HG02943 (cell line): ENCODE measurements at regions not wholly inside any gene's neighbourhood (a gene's known extent, or its start where the extent isn't known, plus 50 kb on each side); places are given as distances from the start of the nearest gene placed in this dataset.
"Not testable (repeated sequence)": the region's sequence is repeated elsewhere in the genome, so short reads cannot be mapped to it uniquely, and the experiment has no call there.

Experiments
- ATAC-seq: cut with Tn5 transposase; IDR thresholded peaks from one replicate; pipeline ENCODE4 v1.9.1; 2021; ENCODE audit warnings: mild to moderate bottlenecking, low read depth, moderate library complexity; ENCODE audit not compliant: unreplicated experiment

GRCh38 chr6:81630719-81631118, 121.8 kb downstream of the TENT5A start:
- no peak for ATAC-seq

DNA sequence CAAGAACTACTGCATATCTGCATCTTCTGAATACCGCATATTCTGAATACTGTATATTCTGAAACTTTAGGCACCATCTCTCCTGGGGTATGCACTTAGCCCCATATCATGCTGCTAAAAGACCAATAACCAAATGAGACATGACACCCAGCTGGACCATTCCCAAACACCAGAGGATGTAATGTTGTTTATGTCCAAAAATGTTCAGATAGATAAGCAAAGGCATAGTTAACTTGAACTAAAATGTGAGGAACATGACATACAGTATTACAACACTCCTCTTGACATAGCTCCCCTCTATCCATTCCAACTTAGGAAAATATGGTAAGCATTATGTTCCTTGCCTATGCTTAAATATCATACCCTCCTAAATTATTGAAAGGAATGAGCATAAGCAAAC, 127.3 kb downstream of the TENT5A start:
- no peak for ATAC-seq

DNA sequence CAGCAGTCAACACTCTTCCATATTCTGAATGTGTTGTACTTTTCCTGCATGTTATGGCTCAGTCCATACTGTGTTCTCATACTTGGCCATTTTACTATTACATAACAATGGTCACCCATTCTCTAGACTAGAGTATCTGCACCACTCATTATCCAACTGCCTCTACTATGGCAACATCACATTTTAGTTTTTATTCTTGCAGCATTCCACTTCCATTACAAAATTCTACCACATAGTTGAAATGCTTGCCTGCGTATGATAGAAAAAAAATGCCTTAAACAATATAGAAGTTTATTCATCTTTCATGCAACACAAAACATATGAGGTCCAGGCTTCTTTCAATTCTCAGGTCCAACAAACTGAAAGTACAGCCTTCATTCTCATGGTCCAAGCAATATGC, 128.0 kb downstream of the TENT5A start:
- no peak for ATAC-seq

DNA sequence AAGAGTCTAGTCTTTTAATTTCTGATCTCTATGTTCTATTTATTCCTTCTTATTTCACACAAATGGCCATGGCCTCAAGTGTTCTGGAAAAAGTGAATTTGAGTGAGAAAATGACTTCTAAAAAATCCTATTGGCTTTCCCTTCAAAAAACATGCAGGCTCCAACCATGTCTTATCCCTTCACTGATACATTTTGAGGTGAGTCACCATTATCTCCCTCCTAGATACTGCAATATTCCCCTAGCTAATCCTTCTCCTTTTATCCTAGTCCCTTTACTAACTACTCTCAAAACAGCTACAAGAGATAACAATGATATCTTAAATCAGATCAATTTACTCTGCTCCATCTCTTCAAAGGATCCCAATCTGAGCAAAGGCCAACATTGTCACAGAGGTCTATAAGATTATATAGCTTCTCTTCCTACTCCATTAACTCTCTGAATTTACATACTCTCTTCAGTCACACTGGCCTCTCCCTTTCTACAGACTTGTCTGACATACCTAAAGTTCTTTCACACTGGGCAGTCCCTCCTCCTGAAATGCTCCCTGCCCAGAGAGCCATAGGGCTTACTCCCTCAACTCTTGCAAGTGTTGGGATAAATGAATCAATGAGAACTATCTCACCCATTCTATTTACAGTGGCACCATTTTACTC, 129.2 kb downstream of the TENT5A start:
- ATAC-seq: no peak

DNA sequence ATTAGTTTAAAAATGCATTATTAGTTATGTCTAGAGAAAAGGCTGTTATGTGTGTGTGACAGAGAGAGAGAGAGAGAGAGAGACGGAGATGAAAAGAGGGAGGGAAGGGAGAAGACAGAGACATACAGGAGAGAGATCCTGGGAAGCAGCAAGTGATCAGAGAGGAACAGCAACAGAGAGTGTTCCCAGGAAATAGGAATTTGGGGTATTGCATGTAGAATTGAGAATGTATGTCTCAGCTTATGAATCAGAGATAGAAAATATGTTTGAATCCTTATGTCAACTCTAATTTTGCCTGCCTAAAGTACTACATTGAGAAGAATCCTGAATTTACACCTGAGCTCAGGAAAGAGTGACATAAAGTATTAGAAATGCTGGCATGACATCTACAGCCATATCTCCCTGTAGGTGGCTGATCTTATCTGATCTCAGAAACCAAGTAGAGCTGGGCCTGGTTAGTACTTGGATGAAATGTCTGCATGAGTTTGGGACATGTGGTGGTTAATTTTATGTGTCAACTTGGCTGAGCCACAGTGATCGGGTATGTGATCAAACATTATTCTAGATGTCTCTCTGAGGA, 130.6 kb downstream of the TENT5A start:
- no peak for ATAC-seq

DNA sequence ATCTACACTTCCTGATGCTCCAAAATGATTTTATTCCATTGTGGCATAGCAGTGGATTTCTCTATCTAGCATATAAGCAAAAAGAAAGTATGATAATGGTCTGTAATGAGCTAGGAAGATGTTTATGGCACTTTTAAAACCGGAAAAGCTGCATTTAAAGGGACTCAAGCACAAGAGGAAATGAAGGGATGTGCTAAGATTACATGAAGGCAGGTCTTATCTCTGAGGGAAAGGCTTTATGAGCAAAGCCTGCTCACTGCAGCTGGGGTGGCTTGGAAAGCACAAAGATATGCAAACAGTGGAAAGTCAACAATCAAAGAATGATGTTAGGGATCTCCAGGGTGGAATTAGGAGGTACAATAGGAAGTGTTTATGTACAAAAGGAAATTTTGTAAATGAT, 138.2 kb downstream of the TENT5A start:
- ATAC-seq: no peak

- ATAC-seq: no peak
Observed at GRCh38 chr6:81613606-81614005, 138.9 kb downstream of the TENT5A start.

DNA sequence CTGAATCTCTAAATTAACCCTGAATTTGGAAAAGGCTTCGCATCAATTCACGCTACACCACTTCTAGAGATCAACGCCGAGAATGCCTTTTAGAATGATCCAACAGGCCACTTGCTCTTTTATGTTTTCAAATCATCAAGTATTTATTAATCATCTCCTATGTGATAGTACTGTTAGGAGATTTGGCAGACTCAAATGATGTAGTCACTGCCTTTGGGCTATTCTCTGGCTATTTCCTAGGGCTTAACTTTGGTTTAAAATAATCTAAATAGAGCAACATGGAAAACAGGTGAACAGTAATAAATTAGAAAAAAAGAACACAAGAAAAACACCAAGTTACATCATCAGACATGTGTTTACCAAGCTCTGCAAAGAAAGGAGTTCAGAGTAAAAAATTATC, 140.3 kb downstream of the TENT5A start:
- ATAC-seq: no peak

GRCh38 chr6:81609736-81610135, 142.7 kb downstream of the TENT5A start:
- ATAC-seq: no peak

DNA sequence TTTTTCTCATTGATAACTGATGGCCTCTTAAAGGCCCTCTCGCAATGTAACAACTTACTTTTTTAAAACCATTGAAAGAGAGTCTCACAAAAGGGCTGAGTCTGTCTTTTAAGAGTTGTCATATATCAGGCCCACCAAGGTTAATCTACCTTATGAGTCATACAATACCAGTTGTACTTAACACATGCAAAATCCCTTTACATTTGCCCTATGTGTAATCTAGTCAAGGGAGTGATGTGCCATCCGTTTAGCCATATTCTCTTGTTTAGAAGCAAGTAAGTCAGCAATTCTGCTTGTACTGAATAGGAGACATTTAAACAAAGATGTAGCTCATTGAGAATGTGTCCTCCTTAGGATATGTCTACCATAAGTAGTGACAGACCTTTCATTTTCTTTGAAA, 143.7 kb downstream of the TENT5A start:
- ATAC-seq: no peak

- ATAC-seq: no peak
Observed at GRCh38 chr6:81606965-81607381, 145.5 kb downstream of the TENT5A start.

- no peak for ATAC-seq
Observed at GRCh38 chr6:81605526-81605925, 147.0 kb downstream of the TENT5A start.

DNA sequence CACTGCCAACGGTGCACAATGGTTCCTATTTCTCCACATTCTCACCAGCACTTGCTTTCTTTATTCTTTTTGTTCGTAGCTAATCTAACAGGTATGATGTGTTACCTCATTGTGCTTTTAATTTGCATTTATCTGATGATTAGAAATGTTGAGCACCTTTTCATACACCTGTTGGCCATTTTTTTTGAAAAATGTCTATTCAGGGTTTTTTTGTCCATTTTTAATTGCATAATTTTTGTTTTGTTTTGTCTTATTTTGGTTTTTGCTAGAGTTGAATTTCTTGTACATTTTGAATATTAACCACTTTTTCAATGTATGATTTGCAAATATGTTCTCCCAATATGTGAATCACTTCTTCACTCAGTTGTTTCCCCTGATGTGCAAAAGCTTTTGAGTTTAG, 150.6 kb downstream of the TENT5A start:
- no peak for ATAC-seq

DNA sequence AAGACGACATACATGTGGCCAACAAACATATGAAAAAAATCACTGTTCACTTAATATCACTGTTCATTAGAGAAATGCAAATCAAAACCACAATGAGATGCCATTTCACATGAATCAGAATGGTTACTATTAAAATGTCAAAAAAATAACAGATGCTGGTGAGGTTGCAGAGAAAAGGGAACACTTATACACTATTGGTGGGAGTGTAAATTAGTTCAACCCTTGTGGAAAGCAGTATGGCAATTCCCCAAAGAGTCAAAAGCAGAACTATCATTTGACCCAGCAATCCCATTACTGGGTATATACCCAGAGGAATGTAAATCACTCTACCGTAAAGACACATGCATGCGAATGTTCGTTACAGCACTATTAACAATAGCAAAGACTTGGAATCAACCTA, 152.0 kb downstream of the TENT5A start:
- not testable (repeated sequence) for ATAC-seq

- no peak for ATAC-seq
Observed at GRCh38 chr6:81594501-81594900, 158.0 kb downstream of the TENT5A start.

- ATAC-seq: no peak
Observed at GRCh38 chr6:81590314-81590691, 162.2 kb downstream of the TENT5A start.

DNA sequence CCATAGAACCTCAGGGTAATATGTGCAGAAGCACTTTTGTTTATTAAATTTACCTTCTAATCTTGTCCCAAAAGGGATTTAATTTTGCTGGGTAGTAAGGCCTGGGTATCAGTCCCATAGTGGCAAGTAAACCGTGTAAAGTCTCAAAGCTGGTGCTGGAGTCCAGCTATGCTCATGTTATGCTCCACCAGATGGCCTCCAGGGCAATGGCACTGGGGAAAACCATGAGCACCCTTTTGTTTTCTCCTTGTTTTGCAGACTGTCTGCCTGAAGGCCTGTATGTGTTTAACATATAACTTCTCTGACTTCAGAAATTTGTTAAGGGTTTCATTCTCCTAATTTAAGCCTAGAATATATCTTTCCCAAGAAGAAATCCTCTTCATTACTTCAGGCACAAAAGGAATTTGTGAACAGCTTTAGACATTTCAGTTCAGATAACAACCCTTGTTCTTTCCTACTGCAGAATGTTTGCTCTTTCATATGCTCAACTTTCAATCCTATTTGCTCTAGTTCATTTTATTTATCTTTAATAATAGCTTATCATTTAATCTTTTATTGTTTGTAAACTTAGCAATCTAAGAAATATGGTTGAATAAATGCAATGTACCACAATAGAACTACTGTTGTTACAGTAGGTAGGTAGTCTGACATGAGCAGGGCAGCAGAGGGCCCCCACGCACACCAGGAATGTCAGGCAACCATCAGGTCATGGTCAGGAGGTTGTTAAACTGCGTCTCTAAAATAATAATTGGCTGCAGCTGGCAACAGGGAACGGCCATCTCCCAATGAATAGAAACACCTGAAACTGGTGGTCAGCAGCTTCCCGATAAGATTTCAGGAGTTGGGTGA, 162.8 kb downstream of the TENT5A start:
- no peak for ATAC-seq

DNA sequence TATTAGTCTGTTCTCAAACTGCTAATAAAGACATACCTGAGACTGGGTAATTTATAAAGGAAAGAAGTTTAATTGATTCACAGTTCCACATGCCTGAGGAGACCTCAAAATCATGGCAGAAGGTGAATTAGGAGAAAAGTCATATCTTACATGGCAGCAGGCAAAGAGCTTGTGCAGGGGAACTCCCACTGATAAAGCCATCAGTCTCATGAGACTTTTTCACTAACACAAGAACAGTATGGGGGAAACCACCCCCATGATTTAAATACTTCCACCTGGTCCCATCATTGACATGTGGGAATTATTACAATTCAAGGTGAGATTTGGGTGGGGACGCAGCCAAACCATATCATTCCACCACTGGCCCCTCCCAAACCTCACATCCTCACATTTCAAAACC, 166.8 kb downstream of the TENT5A start:
- ATAC-seq: not testable (repeated sequence)

- not testable (repeated sequence) for ATAC-seq
Observed at GRCh38 chr6:81584156-81584555, 168.3 kb downstream of the TENT5A start.

- ATAC-seq: no peak
Observed at GRCh38 chr6:81575442-81575841, 177.0 kb downstream of the TENT5A start.

DNA sequence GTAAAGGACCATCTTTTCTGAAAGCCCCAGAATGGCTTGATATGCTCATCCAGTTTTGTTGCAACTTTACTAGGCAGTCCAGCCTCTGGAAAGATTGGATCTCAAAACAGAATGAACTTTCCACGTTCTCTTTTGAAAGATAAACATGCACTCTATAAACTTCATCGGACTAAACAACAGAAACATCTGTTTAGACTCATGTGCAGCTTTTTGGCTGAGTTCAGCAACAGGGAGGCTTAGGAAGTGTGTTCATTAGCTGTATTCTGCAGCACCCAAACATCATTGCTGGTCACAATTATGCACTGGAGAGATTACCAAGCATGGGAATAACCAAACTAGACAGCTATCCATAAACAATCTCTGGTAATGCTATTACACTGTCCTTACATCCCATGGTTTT, 180.5 kb downstream of the TENT5A start:
- ATAC-seq: no peak

GRCh38 chr6:81570681-81571080, 181.8 kb downstream of the TENT5A start:
- no peak for ATAC-seq
